Nephron (organoid): ENCODE measurements at regions not wholly inside any gene's neighbourhood (a gene's known extent, or its start where the extent isn't known, plus 50 kb on each side); places are given as distances from the start of the nearest gene placed in this dataset.

Experiments used
- H3K27ac Mint-ChIP-seq, 3 experiments: 2 replicates each; pipeline ENCODE4 v1.8.0; 2020; ENCODE audit warnings: mixed read lengths in 3 of 3, mild to moderate bottlenecking in 2 of 3, moderate library complexity in 1 of 3
- H3K27me3 Mint-ChIP-seq: 2 replicates; pipeline ENCODE4 v1.8.0; 2021; ENCODE audit warnings: low read depth, mild to moderate bottlenecking, moderate library complexity, mixed read lengths
- H3K36me3 Mint-ChIP-seq: 2 replicates; pipeline ENCODE4 v1.8.0; 2020; ENCODE audit warnings: low read depth, mixed read lengths
- H3K4me1 Mint-ChIP-seq: 2 replicates; pipeline ENCODE4 v1.8.0; 2020; ENCODE audit warnings: mixed read lengths
- H3K4me3 Mint-ChIP-seq, 3 experiments: 2 replicates each; pipeline ENCODE4 v1.8.0; 2020; ENCODE audit warnings: mild to moderate bottlenecking in 3 of 3, mixed read lengths in 3 of 3, moderate library complexity in 2 of 3
- H3K9me3 Mint-ChIP-seq: 2 replicates; pipeline ENCODE4 v1.8.0; 2020; ENCODE audit warnings: mixed read lengths
- TF ChIP-seq, protein P1 (sequence below), 3 experiments: fragments of 200-600 bp; sonication (generic); IDR thresholded peaks; one replicate each; pipeline ENCODE4 v1.5.0; 2021; ENCODE audit warnings: antibody characterized with exemption in 3 of 3; ENCODE audit not compliant: unreplicated experiment in 3 of 3

DNA sequence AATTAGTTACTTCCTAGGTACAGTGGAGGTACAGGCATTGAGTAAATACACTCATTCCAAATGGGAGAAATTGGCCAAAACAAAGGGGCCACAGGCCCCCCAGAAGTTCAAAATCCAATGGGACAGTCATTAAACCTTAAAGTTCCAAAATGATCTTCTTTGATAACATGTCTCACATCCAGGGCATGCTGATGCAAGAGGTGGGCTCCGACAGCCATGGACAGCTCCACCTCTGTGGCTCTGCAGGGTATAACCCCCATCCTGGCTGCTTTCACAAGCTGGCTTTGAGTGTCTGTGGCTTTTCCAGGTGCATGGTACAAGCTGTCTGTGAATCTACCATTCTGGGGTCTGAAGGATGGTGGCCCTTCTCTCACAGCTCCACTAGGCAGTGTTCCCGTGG, 488.7 kb downstream of the DCDC2C start:
- Mint-ChIP-seq H3K27ac (no peak overlapping the region), H3K36me3 (peaks cover 5% of the 10 kb centered on the region), H3K4me1 (no peaks in the 10 kb centered on the region), H3K9me3 (peaks cover 19% of the 10 kb centered on the region), H3K4me3 (no peak overlapping the region), H3K27me3 (no peaks in the 10 kb centered on the region)
- TF ChIP-seq, protein P1, sequence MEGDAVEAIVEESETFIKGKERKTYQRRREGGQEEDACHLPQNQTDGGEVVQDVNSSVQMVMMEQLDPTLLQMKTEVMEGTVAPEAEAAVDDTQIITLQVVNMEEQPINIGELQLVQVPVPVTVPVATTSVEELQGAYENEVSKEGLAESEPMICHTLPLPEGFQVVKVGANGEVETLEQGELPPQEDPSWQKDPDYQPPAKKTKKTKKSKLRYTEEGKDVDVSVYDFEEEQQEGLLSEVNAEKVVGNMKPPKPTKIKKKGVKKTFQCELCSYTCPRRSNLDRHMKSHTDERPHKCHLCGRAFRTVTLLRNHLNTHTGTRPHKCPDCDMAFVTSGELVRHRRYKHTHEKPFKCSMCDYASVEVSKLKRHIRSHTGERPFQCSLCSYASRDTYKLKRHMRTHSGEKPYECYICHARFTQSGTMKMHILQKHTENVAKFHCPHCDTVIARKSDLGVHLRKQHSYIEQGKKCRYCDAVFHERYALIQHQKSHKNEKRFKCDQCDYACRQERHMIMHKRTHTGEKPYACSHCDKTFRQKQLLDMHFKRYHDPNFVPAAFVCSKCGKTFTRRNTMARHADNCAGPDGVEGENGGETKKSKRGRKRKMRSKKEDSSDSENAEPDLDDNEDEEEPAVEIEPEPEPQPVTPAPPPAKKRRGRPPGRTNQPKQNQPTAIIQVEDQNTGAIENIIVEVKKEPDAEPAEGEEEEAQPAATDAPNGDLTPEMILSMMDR (IDR thresholded peaks at IDR 0.05; ENCODE audit: unreplicated experiment in 3 of 3): no peak

DNA sequence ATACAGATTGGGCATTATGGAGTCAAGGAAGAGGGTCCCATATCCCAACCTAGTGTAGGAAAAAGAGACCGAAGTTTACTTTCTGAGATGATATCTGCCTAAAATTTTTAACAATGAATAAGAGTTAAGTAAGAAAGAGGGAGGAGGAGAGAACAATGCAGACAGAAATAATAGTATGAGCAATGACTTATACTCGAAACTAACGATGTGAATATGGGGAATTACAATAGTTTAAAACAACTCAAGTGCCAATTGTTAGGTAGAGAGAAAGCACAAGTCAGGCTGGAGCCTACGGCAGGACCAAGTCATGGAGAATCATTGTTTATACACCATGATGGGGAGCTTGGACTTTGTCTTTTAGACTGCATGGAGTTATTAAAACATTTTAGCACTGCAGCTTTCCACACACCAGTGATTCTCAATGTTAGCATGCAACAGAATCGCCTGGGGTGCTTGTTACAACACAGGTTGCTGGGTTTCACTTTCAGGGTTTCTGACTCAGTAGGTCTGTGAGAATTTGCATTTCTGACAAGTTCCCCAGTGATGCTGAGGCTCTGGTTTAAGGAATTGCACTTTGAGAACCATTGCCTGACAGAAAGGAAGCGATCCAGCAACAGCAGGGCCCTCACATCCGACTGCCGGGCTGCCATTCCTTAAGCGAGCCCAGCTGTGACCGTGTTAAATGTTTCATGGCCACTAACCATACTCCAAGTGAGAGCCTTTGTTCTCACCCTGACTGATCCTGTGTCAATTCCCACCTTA, 511.2 kb downstream of the DCDC2C start:
- no peaks in the 10 kb centered on the region for H3K36me3 Mint-ChIP-seq
- TF ChIP-seq, protein P1 (IDR thresholded peaks at IDR 0.05; ENCODE audit: unreplicated experiment in 3 of 3): no peak
- H3K27me3 Mint-ChIP-seq: peaks cover 4% of the 10 kb centered on the region
- no peaks in the 10 kb centered on the region for H3K4me1 Mint-ChIP-seq
- H3K9me3 Mint-ChIP-seq: peaks cover 7% of the 10 kb centered on the region
- H3K27ac Mint-ChIP-seq: peak overlapping the region in 2 of 3 experiments; percentile 13 to 45
- no peak overlapping the region for H3K4me3 Mint-ChIP-seq

DNA sequence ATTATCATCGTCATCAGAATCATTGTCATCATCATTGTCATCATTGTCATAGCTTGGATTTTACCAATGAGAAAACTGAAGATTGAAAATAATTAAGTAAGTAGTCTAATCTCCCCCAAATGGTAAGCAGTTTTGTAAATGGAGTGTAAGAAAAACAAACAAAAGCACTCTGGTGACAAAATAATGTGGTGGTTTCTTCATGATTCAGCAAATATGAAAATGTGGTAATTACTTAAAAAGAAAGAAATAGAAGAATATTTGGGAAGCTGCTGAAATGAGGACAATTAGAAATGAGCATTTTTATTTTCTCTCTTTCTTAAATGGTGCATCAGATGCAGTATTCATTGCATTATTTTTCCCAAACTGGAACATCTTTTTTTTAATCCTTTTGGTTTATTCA, 514.4 kb downstream of the DCDC2C start:
- Mint-ChIP-seq H3K36me3 (no peaks in the 10 kb centered on the region), H3K4me3 (no peak overlapping the region), H3K27me3 (peaks cover 4% of the 10 kb centered on the region), H3K4me1 (no peaks in the 10 kb centered on the region), H3K27ac (no peak overlapping the region), H3K9me3 (peaks cover 5% of the 10 kb centered on the region)
- TF ChIP-seq, protein P1 (IDR thresholded peaks at IDR 0.05; ENCODE audit: unreplicated experiment in 3 of 3): no peak

DNA sequence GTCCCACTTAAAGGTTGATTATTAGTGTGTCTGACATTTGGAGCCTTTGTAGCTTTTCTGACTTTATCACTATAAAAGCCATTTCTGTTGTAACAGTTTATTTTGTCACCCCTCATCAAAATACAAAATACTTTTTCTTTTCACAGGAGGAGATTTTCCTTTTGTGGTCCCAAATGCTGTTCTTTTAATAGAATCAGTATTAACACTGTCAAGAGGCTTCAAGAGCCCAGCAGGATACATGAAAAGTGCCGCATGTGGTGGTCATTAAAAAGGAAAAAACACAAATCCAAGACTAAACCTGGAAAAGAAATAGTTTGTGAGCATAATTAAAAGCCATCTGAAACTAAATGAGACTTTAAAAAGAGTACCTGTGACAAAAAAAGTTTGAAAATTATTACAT, 515.7 kb downstream of the DCDC2C start:
- Mint-ChIP-seq H3K9me3 (no peaks in the 10 kb centered on the region), H3K4me3 (no peak overlapping the region), H3K4me1 (no peaks in the 10 kb centered on the region), H3K36me3 (no peaks in the 10 kb centered on the region), H3K27ac (no peak overlapping the region), H3K27me3 (peaks cover 4% of the 10 kb centered on the region)
- TF ChIP-seq, protein P1 (IDR thresholded peaks at IDR 0.05; ENCODE audit: unreplicated experiment in 3 of 3): no peak

DNA sequence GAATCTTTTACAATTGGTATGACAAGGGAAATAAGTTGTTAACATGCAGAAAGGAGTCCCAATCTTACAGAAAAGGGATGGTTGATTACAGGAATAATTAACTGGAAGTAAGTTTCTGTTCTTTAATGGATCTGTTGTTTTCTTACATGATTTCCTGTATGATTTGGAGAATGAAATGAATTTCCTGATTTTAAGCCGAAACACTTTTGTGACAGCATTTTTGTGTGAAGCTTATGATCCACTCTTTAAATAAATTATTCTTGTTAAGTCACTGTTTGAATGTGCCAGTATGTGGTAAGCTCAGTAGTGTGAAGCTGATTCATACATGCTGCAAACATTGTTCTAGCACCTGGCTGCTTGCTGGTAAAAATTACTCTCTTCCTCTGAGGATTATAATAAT, 516.2 kb downstream of the DCDC2C start:
- TF ChIP-seq, protein P1 (IDR thresholded peaks at IDR 0.05; ENCODE audit: unreplicated experiment in 3 of 3): no peak
- H3K27me3 Mint-ChIP-seq: peaks cover 4% of the 10 kb centered on the region
- no peaks in the 10 kb centered on the region for H3K9me3 Mint-ChIP-seq
- no peak overlapping the region for H3K27ac Mint-ChIP-seq
- no peaks in the 10 kb centered on the region for H3K36me3 Mint-ChIP-seq
- H3K4me1 Mint-ChIP-seq: no peaks in the 10 kb centered on the region
- no peak overlapping the region for H3K4me3 Mint-ChIP-seq

DNA sequence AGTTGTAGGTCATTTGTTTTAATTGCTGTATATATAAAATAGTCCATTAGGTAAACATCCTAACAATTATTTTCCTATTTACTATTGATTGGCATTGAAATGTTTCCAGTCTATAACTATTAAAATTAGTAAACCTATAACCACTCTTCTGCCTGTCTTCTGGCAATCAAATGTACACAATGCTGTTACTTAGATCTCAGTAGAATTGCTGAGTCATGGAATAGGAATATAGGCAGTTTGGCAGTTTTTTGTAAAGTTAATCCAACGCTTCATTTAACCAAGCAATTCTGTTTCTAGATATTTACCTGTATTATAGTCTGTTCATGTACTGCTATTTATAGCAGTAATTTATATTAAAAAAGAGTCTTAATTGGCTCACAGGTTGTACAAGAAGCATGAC, 518.1 kb downstream of the DCDC2C start:
- TF ChIP-seq, protein P1 (IDR thresholded peaks at IDR 0.05; ENCODE audit: unreplicated experiment in 3 of 3): no peak

More for the DNA sequence above, 518.1 kb downstream of the DCDC2C start:
- Mint-ChIP-seq H3K9me3 (no peaks in the 10 kb centered on the region), H3K36me3 (no peaks in the 10 kb centered on the region), H3K4me3 (no peak overlapping the region), H3K27me3 (peaks cover 4% of the 10 kb centered on the region), H3K27ac (no peak overlapping the region), H3K4me1 (no peaks in the 10 kb centered on the region)
